GM19351 (cell line): ENCODE measurements at regions not wholly inside any gene's neighbourhood (a gene's known extent, or its start where the extent isn't known, plus 50 kb on each side); places are given as distances from the start of the nearest gene placed in this dataset.
"Not testable (repeated sequence)": the region's sequence is repeated elsewhere in the genome, so short reads cannot be mapped to it uniquely, and the experiment has no call there.

Source experiments
- ATAC-seq: cut with Tn5 transposase; IDR thresholded peaks from one replicate; pipeline ENCODE4 v1.9.1; 2021; ENCODE audit warnings: mild to moderate bottlenecking, moderate library complexity; ENCODE audit not compliant: unreplicated experiment

- no peak for ATAC-seq
Observed at GRCh38 chr2:16228951-16229350, 288.6 kb downstream of the MYCN start.

GRCh38 chr2:16228471-16228870 is 288.1 kb downstream of the MYCN start:
- ATAC-seq = no peak

- ATAC-seq = no peak
Observed at GRCh38 chr2:16227811-16228462, 287.6 kb downstream of the MYCN start.

- no peak for ATAC-seq
Observed at GRCh38 chr2:16226943-16227664, 286.8 kb downstream of the MYCN start.

- no peak for ATAC-seq
Observed at GRCh38 chr2:16226381-16226780, 286.0 kb downstream of the MYCN start.

- ATAC-seq = no peak
Observed at GRCh38 chr2:16225545-16225944, 285.2 kb downstream of the MYCN start.

GRCh38 chr2:16225071-16225470 is 284.7 kb downstream of the MYCN start:
- no peak for ATAC-seq

GRCh38 chr2:16224298-16225045 is 284.1 kb downstream of the MYCN start:
- ATAC-seq = no peak

- no peak for ATAC-seq
Observed at GRCh38 chr2:16223841-16224177, 283.5 kb downstream of the MYCN start.

- ATAC-seq = no peak
Observed at GRCh38 chr2:16223161-16223840, 283.0 kb downstream of the MYCN start.

GRCh38 chr2:16222326-16222725 is 282.0 kb downstream of the MYCN start:
- ATAC-seq = no peak

- ATAC-seq = no peak
Observed at GRCh38 chr2:16221461-16222010, 281.2 kb downstream of the MYCN start.

GRCh38 chr2:16219292-16219975 is 279.1 kb downstream of the MYCN start:
- ATAC-seq = no peak

GRCh38 chr2:16218625-16219024 is 278.3 kb downstream of the MYCN start:
- peak; percentile 61 for ATAC-seq

- no peak for ATAC-seq
Observed at GRCh38 chr2:16218161-16218560, 277.8 kb downstream of the MYCN start.

GRCh38 chr2:16217741-16218140 is 277.4 kb downstream of the MYCN start:
- not testable (repeated sequence) for ATAC-seq

- no peak for ATAC-seq
Observed at GRCh38 chr2:16217291-16217690, 276.9 kb downstream of the MYCN start.

GRCh38 chr2:16216558-16216945 is 276.2 kb downstream of the MYCN start:
- ATAC-seq = no peak

GRCh38 chr2:16215902-16216557 is 275.7 kb downstream of the MYCN start:
- ATAC-seq = no peak

- ATAC-seq = no peak
Observed at GRCh38 chr2:16214861-16215260, 274.5 kb downstream of the MYCN start.
